ENCODE measurements at regions not wholly inside any gene's neighbourhood (a gene's known extent, or its start where the extent isn't known, plus 50 kb on each side); places are given as distances from the start of the nearest gene placed in this dataset.

DNA sequence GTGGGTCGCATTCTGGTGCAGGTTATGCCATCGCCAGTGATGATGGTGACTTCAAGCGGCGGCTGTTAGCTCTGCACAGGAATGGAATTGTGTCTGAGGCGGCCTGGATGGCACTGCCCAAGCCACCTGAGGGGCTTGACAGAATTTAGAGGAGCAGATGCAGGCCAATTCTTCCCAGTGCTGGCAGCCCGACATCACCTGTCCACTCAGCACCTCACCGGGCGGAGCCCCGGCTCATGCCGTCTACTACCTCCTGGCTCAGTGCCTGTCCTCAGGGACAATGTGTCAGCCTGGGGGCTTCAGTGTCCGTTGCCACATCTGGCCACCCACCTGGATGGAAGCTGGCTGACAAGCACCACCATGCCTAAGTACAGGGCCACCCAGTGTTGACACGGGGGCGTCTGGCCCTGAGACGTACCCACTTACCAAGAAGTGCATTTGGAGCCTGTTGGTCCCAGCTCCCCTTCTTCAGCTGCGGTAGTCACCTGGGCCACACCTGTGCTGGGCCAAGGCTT, 420.5 kb upstream of the MKI67 start:
- TF ChIP-seq, protein P1, sequence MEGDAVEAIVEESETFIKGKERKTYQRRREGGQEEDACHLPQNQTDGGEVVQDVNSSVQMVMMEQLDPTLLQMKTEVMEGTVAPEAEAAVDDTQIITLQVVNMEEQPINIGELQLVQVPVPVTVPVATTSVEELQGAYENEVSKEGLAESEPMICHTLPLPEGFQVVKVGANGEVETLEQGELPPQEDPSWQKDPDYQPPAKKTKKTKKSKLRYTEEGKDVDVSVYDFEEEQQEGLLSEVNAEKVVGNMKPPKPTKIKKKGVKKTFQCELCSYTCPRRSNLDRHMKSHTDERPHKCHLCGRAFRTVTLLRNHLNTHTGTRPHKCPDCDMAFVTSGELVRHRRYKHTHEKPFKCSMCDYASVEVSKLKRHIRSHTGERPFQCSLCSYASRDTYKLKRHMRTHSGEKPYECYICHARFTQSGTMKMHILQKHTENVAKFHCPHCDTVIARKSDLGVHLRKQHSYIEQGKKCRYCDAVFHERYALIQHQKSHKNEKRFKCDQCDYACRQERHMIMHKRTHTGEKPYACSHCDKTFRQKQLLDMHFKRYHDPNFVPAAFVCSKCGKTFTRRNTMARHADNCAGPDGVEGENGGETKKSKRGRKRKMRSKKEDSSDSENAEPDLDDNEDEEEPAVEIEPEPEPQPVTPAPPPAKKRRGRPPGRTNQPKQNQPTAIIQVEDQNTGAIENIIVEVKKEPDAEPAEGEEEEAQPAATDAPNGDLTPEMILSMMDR (IDR thresholded peaks at IDR 0.05): no peak
- no peak for TF ChIP-seq POLR2A (IDR thresholded peaks at IDR 0.05)
